HUES6 (cell line): ENCODE measurements at regions not wholly inside any gene's neighbourhood (a gene's known extent, or its start where the extent isn't known, plus 50 kb on each side); places are given as distances from the start of the nearest gene placed in this dataset.

Experiments used
- H3K27ac ChIP-seq: 2 replicates; pipeline ENCODE4 v1.7.0; 2013; ENCODE audit warnings: low read depth, mild to moderate bottlenecking, low read length, inconsistent platforms
- H3K27me3 ChIP-seq: 2 replicates; pipeline ENCODE4 v1.6.1; 2013; ENCODE audit warnings: low read length; ENCODE audit not compliant: control insufficient read depth, insufficient read depth
- H3K36me3 ChIP-seq: 2 replicates; pipeline ENCODE4 v1.6.1; 2013; ENCODE audit warnings: low read length; ENCODE audit not compliant: control insufficient read depth, insufficient read depth
- H3K4me1 ChIP-seq: 2 replicates; pipeline ENCODE4 v1.6.1; 2013; ENCODE audit warnings: low read length; ENCODE audit not compliant: control insufficient read depth, insufficient read depth
- H3K4me3 ChIP-seq: 2 replicates; pipeline ENCODE4 v1.5.1; 2013; ENCODE audit warnings: low read depth, low read length
- H3K9ac ChIP-seq: one replicate; pipeline ENCODE4 v1.6.1; 2013; ENCODE audit warnings: mild to moderate bottlenecking, low read length
- H3K9me3 ChIP-seq: 2 replicates; pipeline ENCODE4 v1.6.1; 2013; ENCODE audit warnings: low read depth, low read length; ENCODE audit not compliant: control insufficient read depth, insufficient read depth

GRCh38 chr11:11155962-11156815 lies 196.9 kb downstream of the CSNK2A3 start:
- no peak overlapping the region for H3K9ac ChIP-seq
- no peaks in the 10 kb centered on the region for H3K4me1 ChIP-seq
- H3K27me3 ChIP-seq = no peaks in the 10 kb centered on the region
- no peak overlapping the region for H3K27ac ChIP-seq
- H3K4me3 ChIP-seq = no peak overlapping the region
- no peaks in the 10 kb centered on the region; the same call in 1 of the 2 replicates for H3K9me3 ChIP-seq
- H3K36me3 ChIP-seq = no peaks in the 10 kb centered on the region

- no peak overlapping the region for H3K9ac ChIP-seq
- no peaks in the 10 kb centered on the region for H3K36me3 ChIP-seq
- no peak overlapping the region for H3K27ac ChIP-seq
- H3K9me3 ChIP-seq = no peaks in the 10 kb centered on the region
- no peak overlapping the region for H3K4me3 ChIP-seq
- peaks cover 7% of the 10 kb centered on the region; the same call in 1 of the 2 replicates for H3K4me1 ChIP-seq
- no peaks in the 10 kb centered on the region for H3K27me3 ChIP-seq
These were observed 200.2 kb downstream of the CSNK2A3 start for GRCh38 chr11:11152877-11153276.

- 0 out of 2 replicates have a peak, but pooled peaks cover 3% of the 10 kb centered on the region for H3K9me3 ChIP-seq
- no peak overlapping the region for H3K9ac ChIP-seq
These were observed 203.2 kb downstream of the CSNK2A3 start for GRCh38 chr11:11149671-11150459.

GRCh38 chr11:11148596-11148995 lies 204.5 kb downstream of the CSNK2A3 start:
- H3K27me3 ChIP-seq = no peaks in the 10 kb centered on the region
- H3K9me3 ChIP-seq = 0 out of 2 replicates have a peak, but pooled peaks cover 3% of the 10 kb centered on the region
- peaks cover 7% of the 10 kb centered on the region; the same call in 1 of the 2 replicates for H3K4me1 ChIP-seq
- H3K9ac ChIP-seq = no peak overlapping the region
- H3K4me3 ChIP-seq = no peak overlapping the region
- 0 out of 2 replicates have a peak overlapping the region, but pooled peaks have one; percentile 1 for H3K27ac ChIP-seq
- H3K36me3 ChIP-seq = no peaks in the 10 kb centered on the region

More at GRCh38 chr11:11149671-11150459, 203.2 kb downstream of the CSNK2A3 start:
- H3K27ac ChIP-seq = no peak overlapping the region
- H3K4me3 ChIP-seq = no peak overlapping the region
- H3K36me3 ChIP-seq = no peaks in the 10 kb centered on the region
- peaks cover 7% of the 10 kb centered on the region; the same call in 1 of the 2 replicates for H3K4me1 ChIP-seq
- no peaks in the 10 kb centered on the region for H3K27me3 ChIP-seq

- Histone ChIP-seq H3K4me1 (peaks cover 7% of the 10 kb centered on the region; the same call in 1 of the 2 replicates), H3K9ac (no peak overlapping the region), H3K27ac (no peak overlapping the region), H3K4me3 (no peak overlapping the region), H3K9me3 (0 out of 2 replicates have a peak, but pooled peaks cover 3% of the 10 kb centered on the region), H3K36me3 (no peaks in the 10 kb centered on the region), H3K27me3 (no peaks in the 10 kb centered on the region)
These were observed 204.9 kb downstream of the CSNK2A3 start for GRCh38 chr11:11148104-11148509.

- Histone ChIP-seq H3K36me3 (no peaks in the 10 kb centered on the region), H3K27ac (no peak overlapping the region), H3K9ac (no peak overlapping the region), H3K27me3 (no peaks in the 10 kb centered on the region), H3K4me1 (peaks cover 7% of the 10 kb centered on the region; the same call in 1 of the 2 replicates), H3K4me3 (no peak overlapping the region), H3K9me3 (0 out of 2 replicates have a peak, but pooled peaks cover 3% of the 10 kb centered on the region)
These were observed 206.2 kb downstream of the CSNK2A3 start for GRCh38 chr11:11146830-11147229.

GRCh38 chr11:11143849-11144248 lies 209.2 kb downstream of the CSNK2A3 start:
- H3K36me3 ChIP-seq = no peaks in the 10 kb centered on the region
- no peaks in the 10 kb centered on the region for H3K27me3 ChIP-seq
- peaks cover 6% of the 10 kb centered on the region; the same call in 1 of the 2 replicates for H3K4me1 ChIP-seq
- no peak overlapping the region for H3K27ac ChIP-seq
- H3K4me3 ChIP-seq = no peak overlapping the region
- H3K9ac ChIP-seq = no peak overlapping the region
- H3K9me3 ChIP-seq = 0 out of 2 replicates have a peak, but pooled peaks cover 3% of the 10 kb centered on the region

- no peak overlapping the region for H3K9ac ChIP-seq
- H3K36me3 ChIP-seq = no peaks in the 10 kb centered on the region
- no peaks in the 10 kb centered on the region for H3K4me1 ChIP-seq
- no peak overlapping the region for H3K27ac ChIP-seq
- no peaks in the 10 kb centered on the region for H3K27me3 ChIP-seq
- no peak overlapping the region for H3K4me3 ChIP-seq
- H3K9me3 ChIP-seq = 0 out of 2 replicates have a peak, but pooled peaks cover 3% of the 10 kb centered on the region
These were observed 210.6 kb downstream of the CSNK2A3 start for GRCh38 chr11:11142430-11142829.

- H3K9me3 ChIP-seq = no peaks in the 10 kb centered on the region
- H3K36me3 ChIP-seq = no peaks in the 10 kb centered on the region
- no peak overlapping the region for H3K27ac ChIP-seq
- no peaks in the 10 kb centered on the region for H3K27me3 ChIP-seq
- H3K4me3 ChIP-seq = no peak overlapping the region
- no peaks in the 10 kb centered on the region for H3K4me1 ChIP-seq
- no peak overlapping the region for H3K9ac ChIP-seq
These were observed 212.0 kb downstream of the CSNK2A3 start for GRCh38 chr11:11141065-11141464.

GRCh38 chr11:11140510-11140909 lies 212.5 kb downstream of the CSNK2A3 start:
- Histone ChIP-seq H3K4me3 (no peak overlapping the region), H3K36me3 (no peaks in the 10 kb centered on the region), H3K4me1 (no peaks in the 10 kb centered on the region), H3K9me3 (no peaks in the 10 kb centered on the region), H3K27ac (no peak overlapping the region), H3K9ac (no peak overlapping the region), H3K27me3 (no peaks in the 10 kb centered on the region)
